H9 (cell line): ENCODE measurements at regions not wholly inside any gene's neighbourhood (a gene's known extent, or its start where the extent isn't known, plus 50 kb on each side); places are given as distances from the start of the nearest gene placed in this dataset.

ENCODE experiments used
- DNase-seq: peaks from one replicate; pipeline ENCODE4 v3.0.0-alpha.2; 2017
- H2AFZ ChIP-seq: one replicate; pipeline ENCODE4 v1.6.1; 2013; ENCODE audit warnings: mild to moderate bottlenecking, low read length, control low read depth, moderate library complexity
- H2AK5ac ChIP-seq: 2 replicates; pipeline ENCODE4 v1.6.1; 2013; ENCODE audit warnings: low read length, control low read depth, mixed read lengths; ENCODE audit not compliant: insufficient read length
- H2BK120ac ChIP-seq: one replicate; pipeline ENCODE4 v1.6.1; 2013; ENCODE audit warnings: low read depth, mild to moderate bottlenecking, low read length, control low read depth, inconsistent platforms; ENCODE audit not compliant: poor library complexity, severe bottlenecking
- H2BK12ac ChIP-seq: 2 replicates; pipeline ENCODE4 v1.6.1; 2013; ENCODE audit warnings: low read length, control low read depth, mixed read lengths, low read depth; ENCODE audit not compliant: insufficient read length
- H2BK15ac ChIP-seq: 2 replicates; pipeline ENCODE4 v1.6.1; 2013; ENCODE audit warnings: low read depth, low read length, control low read depth
- H2BK20ac ChIP-seq: one replicate; pipeline ENCODE4 v1.6.1; 2013; ENCODE audit warnings: low read depth, mild to moderate bottlenecking, low read length, control low read depth, inconsistent platforms; ENCODE audit not compliant: poor library complexity, severe bottlenecking
- H2BK5ac ChIP-seq: 2 replicates; pipeline ENCODE4 v1.6.1; 2013; ENCODE audit warnings: low read length, control low read depth, mixed read lengths; ENCODE audit not compliant: insufficient read length
- H3K14ac ChIP-seq: 2 replicates; pipeline ENCODE4 v1.6.1; 2013; ENCODE audit warnings: low read length, control low read depth; ENCODE audit not compliant: insufficient read depth
- H3K18ac ChIP-seq: 2 replicates; pipeline ENCODE4 v1.6.1; 2013; ENCODE audit warnings: low read depth, mild to moderate bottlenecking, mixed read lengths, low read length, control low read depth; ENCODE audit not compliant: insufficient read length
- H3K23ac ChIP-seq: 2 replicates; pipeline ENCODE4 v1.6.1; 2013; ENCODE audit warnings: low read length, control low read depth, mixed read lengths, low read depth; ENCODE audit not compliant: insufficient read length
- H3K23me2 ChIP-seq: 2 replicates; pipeline ENCODE4 v1.6.1; 2013; ENCODE audit warnings: low read depth, mild to moderate bottlenecking, mixed read lengths, low read length, control low read depth; ENCODE audit not compliant: insufficient read length, poor library complexity, severe bottlenecking
- H3K27ac ChIP-seq: 2 replicates; pipeline ENCODE4 v1.5.1; 2013; ENCODE audit warnings: low read length, control low read depth, mixed read lengths, low read depth; ENCODE audit not compliant: insufficient read length
- H3K27me3 ChIP-seq: 2 replicates; pipeline ENCODE4 v1.6.1; 2013; ENCODE audit warnings: low read length, control low read depth, inconsistent platforms; ENCODE audit not compliant: insufficient read depth
- H3K4ac ChIP-seq: 2 replicates; pipeline ENCODE4 v1.6.1; 2013; ENCODE audit warnings: low read depth, mild to moderate bottlenecking, control low read depth, inconsistent platforms, low read length, moderate library complexity
- H3K4me1 ChIP-seq: 2 replicates; pipeline ENCODE4 v1.6.1; 2013; ENCODE audit warnings: low read length, control low read depth, inconsistent platforms; ENCODE audit not compliant: insufficient read depth
- H3K4me2 ChIP-seq: 2 replicates; pipeline ENCODE4 v1.6.1; 2013; ENCODE audit warnings: low read length, control low read depth, mixed read lengths; ENCODE audit not compliant: insufficient read length, insufficient read depth
- H3K56ac ChIP-seq: 2 replicates; pipeline ENCODE4 v1.6.1; 2013; ENCODE audit warnings: low read depth, mild to moderate bottlenecking, mixed read lengths, low read length, control low read depth; ENCODE audit not compliant: insufficient read length
- H3K79me1 ChIP-seq: 2 replicates; pipeline ENCODE4 v1.6.1; 2013; ENCODE audit warnings: low read depth, mild to moderate bottlenecking, moderate library complexity, low read length, control low read depth, inconsistent platforms; ENCODE audit not compliant: insufficient read depth, poor library complexity, severe bottlenecking
- H3K79me2 ChIP-seq: 2 replicates; pipeline ENCODE4 v1.6.1; 2013; ENCODE audit warnings: low read length, control low read depth, inconsistent platforms; ENCODE audit not compliant: insufficient read depth
- H3K9ac ChIP-seq: 2 replicates; pipeline ENCODE4 v1.6.1; 2013; ENCODE audit warnings: low read length, control low read depth, mixed read lengths; ENCODE audit not compliant: insufficient read length; ENCODE audit errors: extremely low read depth
- H3K9me3 ChIP-seq: one replicate; pipeline ENCODE4 v1.6.1; 2013; ENCODE audit warnings: low read depth, low read length, inconsistent platforms; ENCODE audit not compliant: control insufficient read depth
- H3T11ph ChIP-seq: one replicate; pipeline ENCODE4 v1.6.1; 2013; ENCODE audit warnings: mild to moderate bottlenecking, low read length, control low read depth, inconsistent platforms
- H4K20me1 ChIP-seq: one replicate; pipeline ENCODE4 v1.6.1; 2013; ENCODE audit not compliant: control insufficient read depth, insufficient read length, insufficient read depth
- H4K5ac ChIP-seq: 2 replicates; pipeline ENCODE4 v1.6.1; 2013; ENCODE audit warnings: low read depth, mild to moderate bottlenecking, mixed read lengths, low read length, control low read depth; ENCODE audit not compliant: insufficient read length
- H4K8ac ChIP-seq: replicated peaks from 2 replicates; pipeline ENCODE4 v1.6.1; 2013; ENCODE audit warnings: low read length, control low read depth, mixed read lengths, low read depth; ENCODE audit not compliant: insufficient read length
- H4K91ac ChIP-seq: 2 replicates; pipeline ENCODE4 v1.6.1; 2013; ENCODE audit warnings: low read depth, mild to moderate bottlenecking, moderate library complexity, mixed read lengths, low read length, control low read depth; ENCODE audit not compliant: insufficient read length
- H3K27ac Mint-ChIP-seq, 3 experiments: 2 replicates in 2 of 3; 3 replicates in 1 of 3; pipeline ENCODE4 v1.8.0; 2020 to 2021; ENCODE audit warnings: mixed read lengths in 3 of 3, mild to moderate bottlenecking in 1 of 3, moderate library complexity in 1 of 3
- H3K27me3 Mint-ChIP-seq: 2 replicates; pipeline ENCODE4 v1.8.0; 2021; ENCODE audit warnings: low read depth, mild to moderate bottlenecking, moderate library complexity, mixed read lengths
- H3K36me3 Mint-ChIP-seq, 3 experiments: 2 replicates in 2 of 3; 3 replicates in 1 of 3; pipeline ENCODE4 v1.8.0; 2020 to 2021; ENCODE audit warnings: low read depth in 3 of 3, mixed read lengths in 3 of 3; ENCODE audit not compliant: insufficient read depth in 1 of 3
- H3K4me1 Mint-ChIP-seq, 2 experiments: 2 replicates each; pipeline ENCODE4 v1.8.0; 2020; ENCODE audit warnings: mixed read lengths in 2 of 2
- H3K4me3 Mint-ChIP-seq, 2 experiments: 2 replicates in 1 of 2; 3 replicates in 1 of 2; pipeline ENCODE4 v1.8.0; 2020 to 2021; ENCODE audit warnings: mild to moderate bottlenecking in 2 of 2, mixed read lengths in 2 of 2, moderate library complexity in 1 of 2
- H3K9me3 Mint-ChIP-seq, 2 experiments: 2 replicates in 1 of 2; 3 replicates in 1 of 2; pipeline ENCODE4 v1.8.0; 2020; ENCODE audit warnings: mild to moderate bottlenecking in 2 of 2, mixed read lengths in 2 of 2, moderate library complexity in 1 of 2
- WGBS: extraction: QIAGEN DNeasy Blood & Tissue Kit; methylation state at CpG from one replicate; pipeline ENCODE4 v1.1.7; 2013; ENCODE audit warnings: missing lambda C conversion rate, low lambda C conversion rate, mixed read lengths; ENCODE audit not compliant: insufficient read length; ENCODE audit errors: extremely low coverage; 5-methylcytosine and 5-hydroxymethylcytosine counted together
- TF ChIP-seq, protein P1 (sequence below): fragments of 200-600 bp; sonication (generic); conservative IDR thresholded peaks from 3 replicates; pipeline ENCODE4 v1.8.0; 2021; ENCODE audit warnings: antibody characterized with exemption, mild to moderate bottlenecking

- DNase-seq = no peak
- no peak overlapping the region for H4K8ac ChIP-seq
- H3K9ac ChIP-seq = no peak overlapping the region
- H3K27me3 ChIP-seq = no peaks in the 10 kb centered on the region
- H4K20me1 ChIP-seq = no peaks in the 10 kb centered on the region
- H3K18ac ChIP-seq = no peak overlapping the region
- Mint-ChIP-seq H3K9me3 (no peaks in the 10 kb centered on the region; a peak in 2 of 5 replicates), H3K4me3 (no peak overlapping the region), H3K27ac (no peak overlapping the region; a peak in 1 of 7 replicates), H3K36me3 (peaks cover 0 to 5% (median 0%) of the 10 kb centered on the region in 3 experiments; a peak in 1 of 7 replicates), H3K27me3 (no peaks in the 10 kb centered on the region), H3K4me1 (peaks cover 15% of the 10 kb centered on the region in 2 experiments)
- no peaks in the 10 kb centered on the region for H3K79me1 ChIP-seq
- no peaks in the 10 kb centered on the region for H3K23me2 ChIP-seq
- H3K4me1 ChIP-seq = peaks cover 4% of the 10 kb centered on the region; the same call in 1 of the 2 replicates
- no peak overlapping the region for H2BK5ac ChIP-seq
- no peak overlapping the region for H3T11ph ChIP-seq
- TF ChIP-seq, protein P1, sequence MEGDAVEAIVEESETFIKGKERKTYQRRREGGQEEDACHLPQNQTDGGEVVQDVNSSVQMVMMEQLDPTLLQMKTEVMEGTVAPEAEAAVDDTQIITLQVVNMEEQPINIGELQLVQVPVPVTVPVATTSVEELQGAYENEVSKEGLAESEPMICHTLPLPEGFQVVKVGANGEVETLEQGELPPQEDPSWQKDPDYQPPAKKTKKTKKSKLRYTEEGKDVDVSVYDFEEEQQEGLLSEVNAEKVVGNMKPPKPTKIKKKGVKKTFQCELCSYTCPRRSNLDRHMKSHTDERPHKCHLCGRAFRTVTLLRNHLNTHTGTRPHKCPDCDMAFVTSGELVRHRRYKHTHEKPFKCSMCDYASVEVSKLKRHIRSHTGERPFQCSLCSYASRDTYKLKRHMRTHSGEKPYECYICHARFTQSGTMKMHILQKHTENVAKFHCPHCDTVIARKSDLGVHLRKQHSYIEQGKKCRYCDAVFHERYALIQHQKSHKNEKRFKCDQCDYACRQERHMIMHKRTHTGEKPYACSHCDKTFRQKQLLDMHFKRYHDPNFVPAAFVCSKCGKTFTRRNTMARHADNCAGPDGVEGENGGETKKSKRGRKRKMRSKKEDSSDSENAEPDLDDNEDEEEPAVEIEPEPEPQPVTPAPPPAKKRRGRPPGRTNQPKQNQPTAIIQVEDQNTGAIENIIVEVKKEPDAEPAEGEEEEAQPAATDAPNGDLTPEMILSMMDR = no peak
- H4K91ac ChIP-seq = no peak overlapping the region
- no peak overlapping the region for H2BK12ac ChIP-seq
- peak overlapping the region; percentile 73 for H2AFZ ChIP-seq
- no peak overlapping the region for H3K56ac ChIP-seq
- H2AK5ac ChIP-seq = no peak overlapping the region
- no peak overlapping the region for H3K4ac ChIP-seq
- no peak overlapping the region for H3K14ac ChIP-seq
- no peak overlapping the region for H3K4me2 ChIP-seq
- H3K79me2 ChIP-seq = no peaks in the 10 kb centered on the region
- H2BK120ac ChIP-seq = no peak overlapping the region
- no peak overlapping the region for H4K5ac ChIP-seq
- H3K9me3 ChIP-seq = no peaks in the 10 kb centered on the region
- WGBS = no CpG with 5 or more reads among the region's 3 CpGs
- H3K27ac ChIP-seq = no peak overlapping the region
- H2BK20ac ChIP-seq = no peak overlapping the region
- H2BK15ac ChIP-seq = no peak overlapping the region
- no peak overlapping the region for H3K23ac ChIP-seq
These were observed 411.9 kb upstream of the CCDC54 start for GRCh38 chr3:106965307-106965706.
